ENCODE measurements at regions not wholly inside any gene's neighbourhood (a gene's known extent, or its start where the extent isn't known, plus 50 kb on each side); places are given as distances from the start of the nearest gene placed in this dataset.

DNA sequence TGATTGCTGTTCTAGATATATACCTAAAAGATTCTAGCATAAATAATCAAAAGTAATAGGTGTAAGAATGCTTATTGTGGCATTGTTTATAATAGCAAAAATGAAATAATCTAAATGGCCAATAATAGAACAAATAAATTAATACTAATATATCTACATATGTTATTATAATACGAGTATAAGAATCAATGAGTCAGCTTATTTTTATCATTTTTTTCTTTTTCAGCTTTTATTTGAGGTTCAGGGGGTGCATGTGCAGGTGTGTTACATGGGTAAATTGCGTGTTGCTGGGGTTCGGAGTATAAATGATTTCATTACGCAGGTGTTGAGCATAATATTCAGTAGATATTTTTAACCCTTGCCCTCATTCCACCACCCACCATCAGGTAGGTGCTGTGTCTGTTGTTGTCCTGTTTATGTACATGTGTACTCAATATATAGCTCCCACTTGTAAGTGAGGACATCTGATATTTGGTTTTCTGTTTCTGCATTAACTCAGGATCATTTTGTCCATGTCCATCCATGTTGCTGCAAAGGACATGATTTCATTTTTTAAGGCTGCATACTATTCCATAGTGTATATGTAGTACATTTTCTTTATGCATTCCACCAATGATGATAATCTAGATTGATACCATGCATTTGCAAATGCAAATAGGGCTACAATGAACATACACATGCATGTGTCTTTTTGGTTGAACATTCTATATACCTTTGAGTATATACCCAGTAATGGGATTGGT is 122.2 kb upstream of the GMNC start:
- in situ Hi-C loops (cut with MboI; ENCODE audit: low sequenced_read_pairs, unreplicated experiment): no loop called here
- no peak for DNase-seq (ENCODE audit: low spot score)
- TF ChIP-seq, protein P1, sequence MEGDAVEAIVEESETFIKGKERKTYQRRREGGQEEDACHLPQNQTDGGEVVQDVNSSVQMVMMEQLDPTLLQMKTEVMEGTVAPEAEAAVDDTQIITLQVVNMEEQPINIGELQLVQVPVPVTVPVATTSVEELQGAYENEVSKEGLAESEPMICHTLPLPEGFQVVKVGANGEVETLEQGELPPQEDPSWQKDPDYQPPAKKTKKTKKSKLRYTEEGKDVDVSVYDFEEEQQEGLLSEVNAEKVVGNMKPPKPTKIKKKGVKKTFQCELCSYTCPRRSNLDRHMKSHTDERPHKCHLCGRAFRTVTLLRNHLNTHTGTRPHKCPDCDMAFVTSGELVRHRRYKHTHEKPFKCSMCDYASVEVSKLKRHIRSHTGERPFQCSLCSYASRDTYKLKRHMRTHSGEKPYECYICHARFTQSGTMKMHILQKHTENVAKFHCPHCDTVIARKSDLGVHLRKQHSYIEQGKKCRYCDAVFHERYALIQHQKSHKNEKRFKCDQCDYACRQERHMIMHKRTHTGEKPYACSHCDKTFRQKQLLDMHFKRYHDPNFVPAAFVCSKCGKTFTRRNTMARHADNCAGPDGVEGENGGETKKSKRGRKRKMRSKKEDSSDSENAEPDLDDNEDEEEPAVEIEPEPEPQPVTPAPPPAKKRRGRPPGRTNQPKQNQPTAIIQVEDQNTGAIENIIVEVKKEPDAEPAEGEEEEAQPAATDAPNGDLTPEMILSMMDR (IDR thresholded peaks at IDR 0.05; ENCODE audit: borderline replicate concordance, control extremely low read depth, extremely low read depth, insufficient read depth, missing control alignments): no peak

DNA sequence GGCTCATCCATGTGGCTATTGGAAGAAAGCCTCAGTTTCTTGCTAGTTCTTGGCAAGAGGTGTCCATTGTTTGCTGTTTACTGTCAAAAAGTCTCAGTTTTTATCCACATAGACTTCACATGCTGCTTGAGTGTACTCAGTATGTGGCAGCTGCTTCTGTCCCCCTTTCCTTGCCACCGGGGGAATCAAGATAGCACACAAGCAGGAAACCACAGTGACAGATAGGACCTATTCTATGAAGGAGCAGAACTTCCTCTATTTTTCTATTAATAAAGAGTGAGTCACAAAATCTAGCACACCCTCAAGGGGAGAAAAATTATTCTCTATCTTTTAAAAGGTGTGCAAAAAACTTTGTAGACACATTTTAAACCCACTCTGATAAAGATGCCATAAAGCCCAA is 121.4 kb upstream of the GMNC start:
- DNase-seq (ENCODE audit: low spot score): peak; percentile 15
- in situ Hi-C loops (cut with MboI; ENCODE audit: low sequenced_read_pairs, unreplicated experiment): no loop called here

GRCh38 chr3:190973771-190974170 is 111.3 kb upstream of the GMNC start:
- TF ChIP-seq, protein P1 (IDR thresholded peaks at IDR 0.05; ENCODE audit: borderline replicate concordance, control extremely low read depth, extremely low read depth, insufficient read depth, missing control alignments): no peak
- no peak for DNase-seq (ENCODE audit: low spot score)
- in situ Hi-C loops (cut with MboI; ENCODE audit: low sequenced_read_pairs, unreplicated experiment): no loop called here

More for the DNA sequence above, 121.4 kb upstream of the GMNC start:
- TF ChIP-seq, protein P1 (IDR thresholded peaks at IDR 0.05; ENCODE audit: borderline replicate concordance, control extremely low read depth, extremely low read depth, insufficient read depth, missing control alignments): no peak

- in situ Hi-C loops (cut with MboI; ENCODE audit: low sequenced_read_pairs, unreplicated experiment): no loop called here
These were observed 110.4 kb upstream of the GMNC start for GRCh38 chr3:190972840-190973270.

GRCh38 chr3:190972196-190972595 is 109.7 kb upstream of the GMNC start:
- in situ Hi-C loops (cut with MboI; ENCODE audit: low sequenced_read_pairs, unreplicated experiment): no loop called here
- TF ChIP-seq, protein P1 (IDR thresholded peaks at IDR 0.05; ENCODE audit: borderline replicate concordance, control extremely low read depth, extremely low read depth, insufficient read depth, missing control alignments): no peak
- DNase-seq (ENCODE audit: low spot score): no peak

More at GRCh38 chr3:190972840-190973270, 110.4 kb upstream of the GMNC start:
- TF ChIP-seq, protein P1 (IDR thresholded peaks at IDR 0.05; ENCODE audit: borderline replicate concordance, control extremely low read depth, extremely low read depth, insufficient read depth, missing control alignments): no peak
- DNase-seq (ENCODE audit: low spot score): no peak

DNA sequence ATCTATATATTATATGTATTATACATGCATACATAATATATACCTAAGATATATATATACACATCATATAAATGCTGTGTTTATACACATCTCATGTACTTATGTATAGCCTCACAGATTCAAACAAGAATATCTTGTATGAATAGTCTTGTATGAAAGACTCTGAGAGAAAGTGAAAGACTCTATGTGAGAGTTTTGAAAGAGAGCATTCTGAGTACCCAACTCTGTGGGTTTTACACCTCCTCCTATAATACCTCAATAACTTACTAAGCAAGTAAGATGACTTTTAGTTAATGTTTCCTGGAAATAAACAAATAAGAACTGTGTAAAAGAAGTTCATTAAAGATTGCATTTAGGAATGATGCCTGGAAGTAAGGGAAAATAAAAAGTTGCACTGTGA is 108.1 kb upstream of the GMNC start:
- TF ChIP-seq, protein P1 (IDR thresholded peaks at IDR 0.05; ENCODE audit: borderline replicate concordance, control extremely low read depth, extremely low read depth, insufficient read depth, missing control alignments): no peak
- no peak for DNase-seq (ENCODE audit: low spot score)
- in situ Hi-C loops (cut with MboI; ENCODE audit: low sequenced_read_pairs, unreplicated experiment): no loop called here
